ENCODE measurements at regions not wholly inside any gene's neighbourhood (a gene's known extent, or its start where the extent isn't known, plus 50 kb on each side); places are given as distances from the start of the nearest gene placed in this dataset.

GRCh38 chr14:104299993-104300761 lies 161.8 kb downstream of the KIF26A start:
- ChIA-PET CTCF (no interaction called here), POLR2A (no interaction called here)
- no peak for DNase-seq (ENCODE audit: extremely low spot score)
- TF ChIP-seq CTCF (IDR thresholded peaks at IDR 0.05; ENCODE audit: control extremely low read depth, extremely low read depth, low read depth, missing control alignments), result no peak

- DNase-seq (ENCODE audit: extremely low spot score), result no peak
- TF ChIP-seq CTCF (IDR thresholded peaks at IDR 0.05; ENCODE audit: control extremely low read depth, extremely low read depth, low read depth, missing control alignments), result no peak
- ChIA-PET POLR2A (no interaction called here), CTCF (interaction anchor here (1.5 kb wide), 1 partner anchor 19 kb away, joined by 4 read pairs; no protein-coding TSS in a partner anchor)
Measured at GRCh38 chr14:104301731-104302460, 163.5 kb downstream of the KIF26A start.

GRCh38 chr14:104302794-104303405 lies 164.5 kb downstream of the KIF26A start:
- CTCF ChIA-PET, result interaction anchor here (1.5 kb wide), 1 partner anchor 18 kb away, joined by 4 read pairs; no protein-coding TSS in a partner anchor
- DNase-seq (ENCODE audit: extremely low spot score), result no peak
- TF ChIP-seq CTCF (IDR thresholded peaks at IDR 0.05; ENCODE audit: control extremely low read depth, extremely low read depth, low read depth, missing control alignments), result no peak
- POLR2A ChIA-PET, result no interaction called here

GRCh38 chr14:104303705-104304425 lies 165.5 kb downstream of the KIF26A start:
- CTCF ChIA-PET, result no interaction called here
- no peak for TF ChIP-seq CTCF (IDR thresholded peaks at IDR 0.05; ENCODE audit: control extremely low read depth, extremely low read depth, low read depth, missing control alignments)
- DNase-seq (ENCODE audit: extremely low spot score), result no peak
- POLR2A ChIA-PET, result no interaction called here

- CTCF ChIA-PET, result no interaction called here
- POLR2A ChIA-PET, result no interaction called here
- TF ChIP-seq CTCF (IDR thresholded peaks at IDR 0.05; ENCODE audit: control extremely low read depth, extremely low read depth, low read depth, missing control alignments), result no peak
- DNase-seq (ENCODE audit: extremely low spot score), result no peak
Measured at GRCh38 chr14:104304451-104305351, 166.3 kb downstream of the KIF26A start.
